DOHH2 (cell line): ENCODE measurements at regions not wholly inside any gene's neighbourhood (a gene's known extent, or its start where the extent isn't known, plus 50 kb on each side); places are given as distances from the start of the nearest gene placed in this dataset.

Experiments used
- EZH2phosphoT487 ChIP-seq: fragments of 200-600 bp; sonication (generic); IDR thresholded peaks from 2 replicates; pipeline ENCODE4 v1.6.1; 2017; ENCODE audit warnings: borderline replicate concordance, mild to moderate bottlenecking, antibody characterized with exemption, low read length, moderate library complexity, mixed read lengths
- TF ChIP-seq, protein P1 (sequence below): fragments of 200-600 bp; sonication (generic); IDR thresholded peaks from one replicate; pipeline ENCODE4 v1.5.1; 2014; ENCODE audit warnings: antibody characterized with exemption, mild to moderate bottlenecking, low read depth, low read length; ENCODE audit not compliant: poor library complexity, severe bottlenecking

DNA sequence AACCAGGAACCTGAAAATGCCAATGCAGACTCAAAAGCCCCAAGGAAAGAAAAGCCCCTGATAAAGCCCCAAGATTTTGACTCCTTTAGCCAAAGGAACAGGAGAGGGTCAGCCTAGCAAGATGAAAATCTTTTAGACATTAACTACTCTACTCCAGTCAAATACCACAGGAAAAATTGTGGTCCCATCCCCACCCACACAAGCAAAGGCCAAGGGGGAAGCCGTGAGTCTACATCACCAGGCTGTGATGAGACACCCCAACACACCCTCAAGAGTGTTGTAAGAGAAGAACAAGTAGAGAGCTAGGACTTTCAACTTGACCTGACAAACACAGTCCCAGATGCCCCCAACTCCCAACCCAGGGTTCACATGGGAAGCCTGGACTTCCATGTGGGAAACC is 192.8 kb upstream of the NR5A2 start:
- TF ChIP-seq, protein P1, sequence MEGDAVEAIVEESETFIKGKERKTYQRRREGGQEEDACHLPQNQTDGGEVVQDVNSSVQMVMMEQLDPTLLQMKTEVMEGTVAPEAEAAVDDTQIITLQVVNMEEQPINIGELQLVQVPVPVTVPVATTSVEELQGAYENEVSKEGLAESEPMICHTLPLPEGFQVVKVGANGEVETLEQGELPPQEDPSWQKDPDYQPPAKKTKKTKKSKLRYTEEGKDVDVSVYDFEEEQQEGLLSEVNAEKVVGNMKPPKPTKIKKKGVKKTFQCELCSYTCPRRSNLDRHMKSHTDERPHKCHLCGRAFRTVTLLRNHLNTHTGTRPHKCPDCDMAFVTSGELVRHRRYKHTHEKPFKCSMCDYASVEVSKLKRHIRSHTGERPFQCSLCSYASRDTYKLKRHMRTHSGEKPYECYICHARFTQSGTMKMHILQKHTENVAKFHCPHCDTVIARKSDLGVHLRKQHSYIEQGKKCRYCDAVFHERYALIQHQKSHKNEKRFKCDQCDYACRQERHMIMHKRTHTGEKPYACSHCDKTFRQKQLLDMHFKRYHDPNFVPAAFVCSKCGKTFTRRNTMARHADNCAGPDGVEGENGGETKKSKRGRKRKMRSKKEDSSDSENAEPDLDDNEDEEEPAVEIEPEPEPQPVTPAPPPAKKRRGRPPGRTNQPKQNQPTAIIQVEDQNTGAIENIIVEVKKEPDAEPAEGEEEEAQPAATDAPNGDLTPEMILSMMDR: no peak
- TF ChIP-seq EZH2phosphoT487: no peak
